ENCODE measurements at regions not wholly inside any gene's neighbourhood (a gene's known extent, or its start where the extent isn't known, plus 50 kb on each side); places are given as distances from the start of the nearest gene placed in this dataset.
A peak's percentile ranks its signal among the peaks of the same experiment; 100 is the strongest.

DNA sequence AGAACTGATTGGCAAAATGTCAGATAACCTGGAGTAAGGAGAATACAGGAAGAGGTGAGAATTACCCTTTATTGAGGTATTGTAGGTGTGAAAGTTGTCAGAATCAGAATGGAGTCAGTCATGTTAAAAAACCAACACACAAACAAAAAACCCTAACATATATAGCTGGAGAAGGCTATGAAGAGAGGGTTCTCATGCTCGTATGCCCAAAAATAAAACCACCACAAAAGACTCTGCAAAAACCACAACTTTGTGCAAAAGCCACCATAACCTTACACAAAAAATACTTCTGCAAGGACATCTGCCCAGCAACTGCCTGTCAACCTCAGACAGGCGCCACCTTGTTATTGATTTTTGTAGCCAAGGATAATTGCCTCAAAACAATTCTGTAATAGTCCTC is 136.0 kb downstream of the CD47 start:
- DNase-seq, result no peak
- ChIA-PET CTCF (no interaction called here), POLR2A (no interaction called here)
- TF ChIP-seq, protein P1, sequence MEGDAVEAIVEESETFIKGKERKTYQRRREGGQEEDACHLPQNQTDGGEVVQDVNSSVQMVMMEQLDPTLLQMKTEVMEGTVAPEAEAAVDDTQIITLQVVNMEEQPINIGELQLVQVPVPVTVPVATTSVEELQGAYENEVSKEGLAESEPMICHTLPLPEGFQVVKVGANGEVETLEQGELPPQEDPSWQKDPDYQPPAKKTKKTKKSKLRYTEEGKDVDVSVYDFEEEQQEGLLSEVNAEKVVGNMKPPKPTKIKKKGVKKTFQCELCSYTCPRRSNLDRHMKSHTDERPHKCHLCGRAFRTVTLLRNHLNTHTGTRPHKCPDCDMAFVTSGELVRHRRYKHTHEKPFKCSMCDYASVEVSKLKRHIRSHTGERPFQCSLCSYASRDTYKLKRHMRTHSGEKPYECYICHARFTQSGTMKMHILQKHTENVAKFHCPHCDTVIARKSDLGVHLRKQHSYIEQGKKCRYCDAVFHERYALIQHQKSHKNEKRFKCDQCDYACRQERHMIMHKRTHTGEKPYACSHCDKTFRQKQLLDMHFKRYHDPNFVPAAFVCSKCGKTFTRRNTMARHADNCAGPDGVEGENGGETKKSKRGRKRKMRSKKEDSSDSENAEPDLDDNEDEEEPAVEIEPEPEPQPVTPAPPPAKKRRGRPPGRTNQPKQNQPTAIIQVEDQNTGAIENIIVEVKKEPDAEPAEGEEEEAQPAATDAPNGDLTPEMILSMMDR (IDR thresholded peaks at IDR 0.05), result no peak
- Mint-ChIP-seq H3K4me1 (ENCODE audit: low read depth) (peaks cover 30% of the 10 kb centered on the region), H3K27me3 (no peaks in the 10 kb centered on the region), H3K4me3 (no peak overlapping the region), H3K27ac (no peak overlapping the region), H3K36me3 (ENCODE audit: low read depth) (no peaks in the 10 kb centered on the region), H3K9me3 (no peaks in the 10 kb centered on the region)
- intact Hi-C loops (cut with micrococcal nuclease), result no loop called here
- peak; percentile 39 for ATAC-seq

DNA sequence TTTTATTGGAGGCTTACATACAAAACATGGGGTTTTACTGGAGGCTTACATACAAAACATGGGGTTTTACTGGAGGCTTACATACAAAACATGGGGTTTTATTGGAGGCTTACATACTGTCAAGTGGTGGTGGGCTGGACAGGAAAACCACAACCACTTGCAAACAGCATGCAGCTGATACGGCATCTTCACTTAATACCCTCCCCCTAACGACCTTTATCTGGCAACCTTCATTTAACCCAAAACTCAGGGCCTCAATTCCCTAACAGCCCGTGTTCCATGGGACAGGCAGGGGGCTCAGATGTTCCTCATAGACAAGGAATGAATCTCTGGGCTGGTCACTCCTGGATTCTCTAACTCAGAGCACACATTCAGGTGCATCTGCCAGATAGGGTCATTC is 137.1 kb downstream of the CD47 start:
- no peaks in the 10 kb centered on the region for H3K36me3 Mint-ChIP-seq (ENCODE audit: low read depth)
- no peak overlapping the region for H3K27ac Mint-ChIP-seq
- peak; percentile 34 for DNase-seq
- no peaks in the 10 kb centered on the region for H3K27me3 Mint-ChIP-seq
- ChIA-PET POLR2A (no interaction called here), CTCF (interaction anchor here (0.8 kb wide), 1 partner anchor 26 kb away, joined by 3 read pairs; no protein-coding TSS in a partner anchor)
- TF ChIP-seq, protein P1 (IDR thresholded peaks at IDR 0.05), result no peak
- intact Hi-C loops (cut with micrococcal nuclease), result no loop called here
- ATAC-seq, result peak; percentile 58
- H3K4me3 Mint-ChIP-seq, result no peak overlapping the region
- H3K4me1 Mint-ChIP-seq (ENCODE audit: low read depth), result peaks cover 30% of the 10 kb centered on the region
- H3K9me3 Mint-ChIP-seq, result no peaks in the 10 kb centered on the region

DNA sequence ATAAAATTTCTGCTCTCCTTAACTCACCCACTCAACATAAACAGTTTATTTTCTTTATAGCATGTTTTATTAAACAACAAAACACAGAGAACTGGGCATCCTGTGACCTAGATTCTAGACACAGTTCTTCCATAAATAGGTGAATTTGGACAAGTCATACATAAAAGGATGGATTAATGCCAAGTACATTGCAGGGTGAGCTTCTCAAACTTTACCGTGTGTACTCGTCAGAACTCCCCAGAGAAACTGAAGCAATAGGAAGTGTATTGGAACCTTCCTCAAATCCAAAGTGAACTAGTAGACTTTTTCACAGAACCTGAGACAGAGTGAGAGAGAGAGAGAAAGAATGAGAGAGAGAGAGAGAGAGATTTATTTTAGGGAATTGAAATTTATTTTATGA is 139.7 kb downstream of the CD47 start:
- Mint-ChIP-seq H3K4me3 (no peak overlapping the region), H3K9me3 (peaks cover 2% of the 10 kb centered on the region), H3K4me1 (ENCODE audit: low read depth) (peaks cover 22% of the 10 kb centered on the region), H3K36me3 (ENCODE audit: low read depth) (no peaks in the 10 kb centered on the region), H3K27me3 (no peaks in the 10 kb centered on the region), H3K27ac (no peak overlapping the region)
- TF ChIP-seq, protein P1 (IDR thresholded peaks at IDR 0.05), result no peak
- ChIA-PET CTCF (interaction anchor here (1.1 to 1.5 kb wide), 2 partner anchors 23 to 81 kb away, joined by 3 read pairs; no protein-coding TSS in a partner anchor), POLR2A (no interaction called here)
- intact Hi-C loops (cut with micrococcal nuclease), result no loop called here
- ATAC-seq (no peak), DNase-seq (no peak)

DNA sequence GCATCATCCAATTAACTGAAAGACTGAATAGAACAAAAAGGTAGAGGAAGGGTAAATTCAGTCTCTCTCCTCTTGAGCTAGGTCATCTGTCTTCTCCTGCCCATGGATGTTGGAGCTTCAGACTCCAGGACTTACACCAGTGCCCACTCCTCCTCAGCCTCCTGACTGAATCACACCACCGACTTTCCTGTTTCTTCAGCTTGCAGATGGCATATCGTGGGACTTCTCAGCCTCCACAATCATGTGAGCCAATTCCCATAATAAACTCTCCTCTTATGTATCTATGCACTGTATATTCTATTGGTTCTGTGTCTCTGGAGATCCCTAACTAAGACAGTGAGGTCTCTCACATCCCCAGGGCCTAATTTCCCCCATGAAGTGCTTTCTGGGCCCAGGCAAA is 140.4 kb downstream of the CD47 start:
- Mint-ChIP-seq H3K27me3 (no peaks in the 10 kb centered on the region), H3K36me3 (ENCODE audit: low read depth) (no peaks in the 10 kb centered on the region), H3K27ac (no peak overlapping the region), H3K9me3 (peaks cover 2% of the 10 kb centered on the region), H3K4me1 (ENCODE audit: low read depth) (peaks cover 21% of the 10 kb centered on the region), H3K4me3 (no peak overlapping the region)
- POLR2A ChIA-PET, result no interaction called here
- CTCF ChIA-PET, result interaction anchor here (0.8 to 1.5 kb wide), 3 partner anchors 12 to 82 kb away, joined by 3 to 4 read pairs (median 3); no protein-coding TSS in a partner anchor
- intact Hi-C loops (cut with micrococcal nuclease), result no loop called here
- ATAC-seq (no peak), DNase-seq (no peak)
- TF ChIP-seq, protein P1 (IDR thresholded peaks at IDR 0.05), result no peak

DNA sequence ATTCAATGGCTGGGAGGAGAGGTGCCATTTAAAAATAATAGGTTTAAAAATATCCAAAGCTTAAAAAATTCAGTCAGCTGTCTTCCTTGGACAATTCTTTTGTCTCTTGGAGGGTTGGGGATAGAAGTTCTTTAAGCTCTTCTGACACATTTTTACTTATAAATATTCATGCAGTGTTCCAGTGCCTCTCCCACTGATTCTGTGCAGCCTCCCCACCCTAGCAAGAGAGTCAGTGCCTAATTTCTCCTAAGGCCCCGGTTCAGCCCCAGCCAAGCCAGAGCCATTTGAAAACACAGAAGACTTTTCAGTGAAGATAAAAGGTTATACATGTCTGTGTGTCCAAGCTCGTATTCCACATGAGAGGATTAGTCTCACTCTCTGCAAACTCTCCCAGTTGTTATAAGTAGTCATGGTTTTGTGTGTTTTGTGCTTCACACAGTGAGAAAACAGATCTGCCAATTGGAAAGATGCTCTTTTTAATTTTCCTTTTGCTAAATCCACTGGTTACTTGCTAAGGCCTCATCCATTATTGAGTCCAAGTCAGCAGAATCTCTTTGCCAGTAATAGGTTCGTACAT is 141.3 kb downstream of the CD47 start:
- intact Hi-C loops (cut with micrococcal nuclease), result no loop called here
- H3K9me3 Mint-ChIP-seq, result peaks cover 2% of the 10 kb centered on the region
- CTCF ChIA-PET, result interaction anchor here (0.8 to 1.5 kb wide), 3 partner anchors 22 to 30 kb away, joined by 3 read pairs; no protein-coding TSS in a partner anchor
- no peaks in the 10 kb centered on the region for H3K27me3 Mint-ChIP-seq
- H3K27ac Mint-ChIP-seq, result no peak overlapping the region
- DNase-seq, result no peak
- H3K36me3 Mint-ChIP-seq (ENCODE audit: low read depth), result no peaks in the 10 kb centered on the region
- peaks cover 12% of the 10 kb centered on the region for H3K4me1 Mint-ChIP-seq (ENCODE audit: low read depth)
- no peak for ATAC-seq
- TF ChIP-seq, protein P1 (IDR thresholded peaks at IDR 0.05), result no peak
- H3K4me3 Mint-ChIP-seq, result no peak overlapping the region
- POLR2A ChIA-PET, result interaction anchor here (1.0 kb wide), 1 partner anchor 27 kb away, joined by 4 read pairs; no protein-coding TSS in a partner anchor
